ENCODE measurements at regions not wholly inside any gene's neighbourhood (a gene's known extent, or its start where the extent isn't known, plus 50 kb on each side); places are given as distances from the start of the nearest gene placed in this dataset.

DNA sequence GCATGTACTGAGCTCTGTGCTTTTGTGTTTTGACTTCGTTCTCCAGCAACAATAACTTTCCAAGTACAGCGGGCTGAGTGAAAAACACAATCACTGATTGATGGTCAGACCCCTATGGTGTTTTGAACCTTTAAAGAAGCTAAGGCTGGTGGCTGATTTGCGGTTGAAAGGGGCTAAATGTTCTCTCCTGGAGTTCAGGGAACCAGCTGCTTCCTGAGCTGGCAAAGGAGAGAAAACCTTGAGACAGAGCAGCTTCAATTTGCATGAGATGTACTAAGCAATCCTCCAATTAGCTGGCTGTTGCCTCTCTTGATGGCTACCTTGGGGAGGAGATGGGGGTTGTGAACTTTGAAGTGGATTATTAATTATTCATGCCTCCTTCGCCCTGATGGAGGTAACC lies 546.7 kb upstream of the SEL1L start:
- DNase-seq (ENCODE audit: extremely low read depth, insufficient read length): no peak
- H3K27me3 ChIP-seq (replicated peaks; ENCODE audit: control insufficient read depth, insufficient read depth, low read length): no peaks in the 10 kb centered on the region
- no peak overlapping the region for H3K4me3 ChIP-seq (replicated peaks; ENCODE audit: low read depth, low read length)
- no peaks in the 10 kb centered on the region for H3K36me3 ChIP-seq (ENCODE audit: control insufficient read depth, insufficient read depth, low read length)
- TF ChIP-seq, protein P1, sequence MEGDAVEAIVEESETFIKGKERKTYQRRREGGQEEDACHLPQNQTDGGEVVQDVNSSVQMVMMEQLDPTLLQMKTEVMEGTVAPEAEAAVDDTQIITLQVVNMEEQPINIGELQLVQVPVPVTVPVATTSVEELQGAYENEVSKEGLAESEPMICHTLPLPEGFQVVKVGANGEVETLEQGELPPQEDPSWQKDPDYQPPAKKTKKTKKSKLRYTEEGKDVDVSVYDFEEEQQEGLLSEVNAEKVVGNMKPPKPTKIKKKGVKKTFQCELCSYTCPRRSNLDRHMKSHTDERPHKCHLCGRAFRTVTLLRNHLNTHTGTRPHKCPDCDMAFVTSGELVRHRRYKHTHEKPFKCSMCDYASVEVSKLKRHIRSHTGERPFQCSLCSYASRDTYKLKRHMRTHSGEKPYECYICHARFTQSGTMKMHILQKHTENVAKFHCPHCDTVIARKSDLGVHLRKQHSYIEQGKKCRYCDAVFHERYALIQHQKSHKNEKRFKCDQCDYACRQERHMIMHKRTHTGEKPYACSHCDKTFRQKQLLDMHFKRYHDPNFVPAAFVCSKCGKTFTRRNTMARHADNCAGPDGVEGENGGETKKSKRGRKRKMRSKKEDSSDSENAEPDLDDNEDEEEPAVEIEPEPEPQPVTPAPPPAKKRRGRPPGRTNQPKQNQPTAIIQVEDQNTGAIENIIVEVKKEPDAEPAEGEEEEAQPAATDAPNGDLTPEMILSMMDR (IDR thresholded peaks at IDR 0.05; ENCODE audit: insufficient read depth, low read length, poor library complexity, severe bottlenecking): no peak

DNA sequence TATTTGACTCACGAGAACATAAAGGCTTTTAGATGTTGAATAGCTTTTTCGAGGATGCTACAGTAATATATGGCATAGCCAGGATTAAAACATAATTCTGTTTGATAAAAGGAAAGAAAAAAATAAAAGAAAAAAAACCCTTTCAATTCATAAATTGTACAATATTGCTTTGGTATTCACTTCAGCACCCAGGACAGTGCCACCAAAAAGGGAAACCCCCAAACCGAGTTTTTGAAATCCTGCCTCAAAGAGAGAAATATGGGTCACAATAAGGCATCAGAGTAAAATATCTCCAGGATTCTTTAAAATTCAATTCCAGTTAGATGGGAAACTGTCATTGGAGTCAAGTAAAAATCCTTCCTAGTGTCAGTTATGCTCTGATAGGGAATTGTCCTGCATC lies 551.2 kb upstream of the SEL1L start:
- TF ChIP-seq, protein P1 (IDR thresholded peaks at IDR 0.05; ENCODE audit: insufficient read depth, low read length, poor library complexity, severe bottlenecking): no peak
- H3K27me3 ChIP-seq (replicated peaks; ENCODE audit: control insufficient read depth, insufficient read depth, low read length): no peaks in the 10 kb centered on the region

DNA sequence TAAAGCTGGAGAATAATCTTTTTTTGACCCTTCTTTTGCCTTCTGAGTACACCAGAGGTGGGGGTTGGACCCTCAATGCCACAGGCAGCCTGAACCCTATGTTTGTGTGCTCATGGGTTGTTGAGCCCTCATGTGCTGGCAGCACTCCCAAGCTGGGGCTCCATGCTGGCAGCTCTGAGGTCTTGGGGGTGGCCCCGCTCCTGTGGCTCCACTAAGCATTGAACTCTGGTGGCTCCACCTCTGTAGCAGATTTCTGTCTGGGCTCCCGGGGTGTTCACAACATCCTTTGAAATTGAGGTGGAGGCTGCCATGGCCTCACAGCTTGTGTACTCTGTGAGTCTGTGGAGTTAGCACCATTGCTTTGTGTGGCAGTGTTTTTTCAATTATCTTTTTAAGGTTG lies 557.4 kb upstream of the SEL1L start:
- Histone ChIP-seq H3K36me3 (ENCODE audit: control insufficient read depth, insufficient read depth, low read length) (no peaks in the 10 kb centered on the region), H3K4me3 (replicated peaks; ENCODE audit: low read depth, low read length) (no peak overlapping the region), H3K27me3 (replicated peaks; ENCODE audit: control insufficient read depth, insufficient read depth, low read length) (no peaks in the 10 kb centered on the region)
- no peak for DNase-seq (ENCODE audit: extremely low read depth, insufficient read length)
- TF ChIP-seq, protein P1 (IDR thresholded peaks at IDR 0.05; ENCODE audit: insufficient read depth, low read length, poor library complexity, severe bottlenecking): no peak

More for the DNA sequence above, 551.2 kb upstream of the SEL1L start:
- no peak overlapping the region for H3K4me3 ChIP-seq (replicated peaks; ENCODE audit: low read depth, low read length)
- no peak for DNase-seq (ENCODE audit: extremely low read depth, insufficient read length)
- H3K36me3 ChIP-seq (ENCODE audit: control insufficient read depth, insufficient read depth, low read length): no peaks in the 10 kb centered on the region

DNA sequence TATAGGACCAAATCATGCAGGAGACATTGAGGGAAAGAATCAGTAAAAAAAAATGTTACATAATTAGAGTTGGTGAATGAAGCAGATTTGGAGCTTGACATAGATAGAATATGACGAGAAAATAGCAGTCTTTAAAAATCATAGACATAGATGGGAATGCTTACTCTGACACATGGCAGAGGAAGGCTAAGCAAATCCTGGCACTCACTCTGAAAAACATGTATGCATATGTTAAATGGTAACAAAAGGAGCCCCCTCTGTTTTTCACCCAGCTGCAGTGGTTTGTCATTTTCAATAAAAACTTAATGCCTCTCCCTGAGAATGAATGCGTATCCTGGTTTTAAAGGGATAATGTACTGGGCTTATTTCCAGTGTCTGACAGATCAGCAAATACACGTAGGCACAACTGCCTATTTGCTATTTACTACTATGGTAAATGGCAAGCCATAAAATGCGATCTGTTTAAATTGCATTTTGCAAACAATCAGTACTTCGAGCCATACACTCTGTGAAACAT lies 561.2 kb upstream of the SEL1L start:
- DNase-seq (ENCODE audit: extremely low read depth, insufficient read length): no peak
- Histone ChIP-seq H3K27me3 (replicated peaks; ENCODE audit: control insufficient read depth, insufficient read depth, low read length) (no peaks in the 10 kb centered on the region), H3K4me3 (replicated peaks; ENCODE audit: low read depth, low read length) (no peak overlapping the region), H3K36me3 (ENCODE audit: control insufficient read depth, insufficient read depth, low read length) (no peaks in the 10 kb centered on the region)
- TF ChIP-seq, protein P1 (IDR thresholded peaks at IDR 0.05; ENCODE audit: insufficient read depth, low read length, poor library complexity, severe bottlenecking): no peak

DNA sequence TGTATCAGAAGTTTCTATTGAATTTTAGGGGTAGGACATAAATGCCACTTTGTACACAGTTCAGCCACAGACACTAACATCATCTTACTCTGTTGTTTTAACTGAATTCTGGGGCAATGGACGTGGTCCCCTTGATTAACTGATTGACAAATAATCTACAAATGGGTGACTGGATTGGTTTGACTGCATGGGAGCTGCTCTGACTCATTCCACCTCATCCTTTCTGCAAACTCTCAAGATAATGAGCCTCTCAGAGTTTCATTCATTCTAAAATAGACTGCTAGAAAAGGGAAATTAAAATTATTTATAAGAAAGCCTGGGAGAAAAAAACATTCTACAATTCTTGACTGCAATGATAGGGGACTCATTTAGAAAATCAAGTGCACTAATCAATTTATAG lies 570.4 kb upstream of the SEL1L start:
- Histone ChIP-seq H3K4me3 (replicated peaks; ENCODE audit: low read depth, low read length) (no peak overlapping the region), H3K27me3 (replicated peaks; ENCODE audit: control insufficient read depth, insufficient read depth, low read length) (no peaks in the 10 kb centered on the region), H3K36me3 (ENCODE audit: control insufficient read depth, insufficient read depth, low read length) (no peaks in the 10 kb centered on the region)
- no peak for DNase-seq (ENCODE audit: extremely low read depth, insufficient read length)
- TF ChIP-seq, protein P1 (IDR thresholded peaks at IDR 0.05; ENCODE audit: insufficient read depth, low read length, poor library complexity, severe bottlenecking): no peak
